WTC11 (cell line): ENCODE measurements at regions not wholly inside any gene's neighbourhood (a gene's known extent, or its start where the extent isn't known, plus 50 kb on each side); places are given as distances from the start of the nearest gene placed in this dataset.

Experiments used
- ATAC-seq: fragments of 200-7000 bp; cut with Tn5 transposase; 2 replicates; pipeline ENCODE4 v1.10.0; 2021; ENCODE audit warnings: mild to moderate bottlenecking, moderate library complexity
- CTCF ChIA-PET: fragments of 300-600 bp; sonication (Branson Sonifier 250); formaldehyde crosslinking; loops from one replicate; lab custom pipeline; 2021; ENCODE audit warnings: antibody characterized with exemption; lab: Charles Lee
- POLR2A ChIA-PET: fragments of 350-600 bp; sonication (Branson Sonifier 250); formaldehyde crosslinking; loops from one replicate; lab custom pipeline; 2021; ENCODE audit warnings: antibody characterized with exemption; lab: Charles Lee
- DNase-seq: peaks from one replicate; pipeline ENCODE4 v3.0.0; 2021; ENCODE audit warnings: low spot score
- H3K27ac Mint-ChIP-seq: 2 replicates; pipeline ENCODE4 v1.8.0; 2021; ENCODE audit warnings: mixed read lengths
- H3K27me3 Mint-ChIP-seq: 2 replicates; pipeline ENCODE4 v1.8.0; 2021; ENCODE audit warnings: low read depth, mild to moderate bottlenecking, moderate library complexity, mixed read lengths
- H3K36me3 Mint-ChIP-seq: 2 replicates; pipeline ENCODE4 v1.8.0; 2021; ENCODE audit warnings: mixed read lengths
- H3K4me1 Mint-ChIP-seq: 2 replicates; pipeline ENCODE4 v1.8.0; 2022; ENCODE audit warnings: mixed read lengths
- H3K4me3 Mint-ChIP-seq: 2 replicates; pipeline ENCODE4 v1.8.0; 2021; ENCODE audit warnings: mild to moderate bottlenecking, moderate library complexity, mixed read lengths
- H3K9me3 Mint-ChIP-seq: 2 replicates; pipeline ENCODE4 v1.8.0; 2021; ENCODE audit warnings: mixed read lengths
- ARID4B ChIP-seq: sonication (generic); formaldehyde crosslinking; IDR thresholded peaks from 2 replicates; pipeline ENCODE4 v1.8.0; 2023; ENCODE audit warnings: missing genetic modification reagents, mild to moderate bottlenecking, borderline replicate concordance
- CDX4 ChIP-seq: fragments of 250-450 bp; sonication (Bioruptor Pico); IDR thresholded peaks from 2 replicates; pipeline ENCODE4 v1.9.0; 2021; ENCODE audit warnings: moderate library complexity, mild to moderate bottlenecking, inconsistent platforms, borderline replicate concordance
- CTCF ChIP-seq: fragments of 200-600 bp; IDR thresholded peaks from 2 replicates; pipeline ENCODE4 v1.8.0; 2022; ENCODE audit warnings: antibody characterized with exemption
- FOXP1 ChIP-seq: sonication (generic); formaldehyde crosslinking; IDR thresholded peaks from 2 replicates; pipeline ENCODE4 v1.8.0; 2022; ENCODE audit warnings: missing genetic modification reagents, mild to moderate bottlenecking, moderate library complexity, borderline replicate concordance
- HMGA2 ChIP-seq: fragments of 250-450 bp; sonication (Bioruptor Pico); IDR thresholded peaks from 2 replicates; pipeline ENCODE4 v1.4.0; 2021; ENCODE audit warnings: mild to moderate bottlenecking, moderate library complexity
- OVOL2 ChIP-seq: fragments of 250-450 bp; sonication (Bioruptor Pico); IDR thresholded peaks from 2 replicates; pipeline ENCODE4 v1.9.0; 2021; ENCODE audit warnings: mild to moderate bottlenecking, borderline replicate concordance
- TEAD1 ChIP-seq: sonication (generic); formaldehyde crosslinking; IDR thresholded peaks from 2 replicates; pipeline ENCODE4 v1.8.0; 2022; ENCODE audit warnings: mild to moderate bottlenecking, missing genetic modification reagents
- TEAD4 ChIP-seq: sonication (generic); formaldehyde crosslinking; IDR thresholded peaks from 2 replicates; pipeline ENCODE4 v1.8.0; 2022; ENCODE audit warnings: mild to moderate bottlenecking, missing genetic modification reagents
- TP53 ChIP-seq: sonication (generic); formaldehyde crosslinking; IDR thresholded peaks from 2 replicates; pipeline ENCODE4 v1.8.1; 2023; ENCODE audit warnings: mild to moderate bottlenecking, missing genetic modification reagents
- ZNF281 ChIP-seq: sonication (generic); formaldehyde crosslinking; IDR thresholded peaks from 2 replicates; pipeline ENCODE4 v1.8.0; 2023; ENCODE audit warnings: mild to moderate bottlenecking, missing genetic modification reagents
- TF ChIP-seq, protein P1 (sequence below): fragments of 250-450 bp; sonication (Bioruptor Pico); IDR thresholded peaks from 2 replicates; pipeline ENCODE4 v2.1.2; 2022; ENCODE audit warnings: mild to moderate bottlenecking, moderate library complexity
- TF ChIP-seq, protein P2 (sequence below): fragments of 250-450 bp; sonication (Bioruptor Pico); IDR thresholded peaks from 2 replicates; pipeline ENCODE4 v1.9.0; 2021; ENCODE audit warnings: mild to moderate bottlenecking

GRCh38 chr5:120035815-120036577 is 406.6 kb downstream of the FAM170A start (continued):
- TF ChIP-seq ARID4B (CRISPR knock-in tag) (no peak), HMGA2 (CRISPR knock-in tag) (no peak), TP53 (CRISPR knock-in tag) (no peak), ZNF281 (CRISPR knock-in tag) (no peak), CTCF (no peak), CDX4 (CRISPR knock-in tag) (no peak)
- TF ChIP-seq, protein P1, sequence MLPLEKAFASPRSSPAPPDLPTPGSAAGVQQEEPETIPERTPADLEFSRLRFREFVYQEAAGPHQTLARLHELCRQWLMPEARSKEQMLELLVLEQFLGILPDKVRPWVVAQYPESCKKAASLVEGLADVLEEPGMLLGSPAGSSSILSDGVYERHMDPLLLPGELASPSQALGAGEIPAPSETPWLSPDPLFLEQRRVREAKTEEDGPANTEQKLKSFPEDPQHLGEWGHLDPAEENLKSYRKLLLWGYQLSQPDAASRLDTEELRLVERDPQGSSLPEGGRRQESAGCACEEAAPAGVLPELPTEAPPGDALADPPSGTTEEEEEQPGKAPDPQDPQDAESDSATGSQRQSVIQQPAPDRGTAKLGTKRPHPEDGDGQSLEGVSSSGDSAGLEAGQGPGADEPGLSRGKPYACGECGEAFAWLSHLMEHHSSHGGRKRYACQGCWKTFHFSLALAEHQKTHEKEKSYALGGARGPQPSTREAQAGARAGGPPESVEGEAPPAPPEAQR (CRISPR knock-in tag) = no peak
- TF ChIP-seq, all 79 proteins: peak for 0

- Mint-ChIP-seq H3K9me3 (peaks cover 11% of the 10 kb centered on the region), H3K27me3 (no peaks in the 10 kb centered on the region), H3K4me3 (no peak overlapping the region), H3K36me3 (no peaks in the 10 kb centered on the region), H3K27ac (no peak overlapping the region), H3K4me1 (0 out of 2 replicates have a peak, but pooled peaks cover 3% of the 10 kb centered on the region)
- DNase-seq = no peak
- ATAC-seq = no peak
- no peak for TF ChIP-seq FOXP1 (CRISPR knock-in tag)
- no peak for TF ChIP-seq TEAD4 (CRISPR knock-in tag)
- no peak for TF ChIP-seq TEAD1 (CRISPR knock-in tag)
- TF ChIP-seq, protein P2, sequence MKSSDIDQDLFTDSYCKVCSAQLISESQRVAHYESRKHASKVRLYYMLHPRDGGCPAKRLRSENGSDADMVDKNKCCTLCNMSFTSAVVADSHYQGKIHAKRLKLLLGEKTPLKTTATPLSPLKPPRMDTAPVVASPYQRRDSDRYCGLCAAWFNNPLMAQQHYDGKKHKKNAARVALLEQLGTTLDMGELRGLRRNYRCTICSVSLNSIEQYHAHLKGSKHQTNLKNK (CRISPR knock-in tag) = no peak
- TF ChIP-seq OVOL2 (CRISPR knock-in tag) = no peak
- CTCF ChIA-PET = no interaction called here
- POLR2A ChIA-PET = no interaction called here
These were observed 408.1 kb downstream of the FAM170A start for GRCh38 chr5:120037451-120037850.
